GM12892 (cell line): ENCODE measurements at regions not wholly inside any gene's neighbourhood (a gene's known extent, or its start where the extent isn't known, plus 50 kb on each side); places are given as distances from the start of the nearest gene placed in this dataset.

Experiments used
- DNase-seq: peaks from one replicate; pipeline ENCODE4 v3.0.0; 2011; ENCODE audit not compliant: insufficient read length
- FAIRE-seq: peaks from 2 replicates; lab custom pipeline; 2011; peaks lifted over from hg19 to GRCh38; lab: Jason Lieb, UNC
- POLR2A ChIP-seq: IDR thresholded peaks from 2 replicates; pipeline ENCODE4 v1.6.1; 2011; ENCODE audit warnings: low read depth, low read length, control low read depth
- POLR2AphosphoS5 ChIP-seq: IDR thresholded peaks from 2 replicates; pipeline ENCODE4 v1.6.1; 2011; ENCODE audit warnings: low read depth, low read length, control low read depth
- TAF1 ChIP-seq: IDR thresholded peaks from 2 replicates; pipeline ENCODE4 v1.6.1; 2011; ENCODE audit warnings: low read depth, mild to moderate bottlenecking, control low read depth, low read length, borderline replicate concordance

GRCh38 chr5:3000631-3001030, 249.2 kb upstream of the IRX2 start:
- TF ChIP-seq POLR2AphosphoS5 (no peak), TAF1 (no peak), POLR2A (no peak)
- FAIRE-seq (no peak), DNase-seq (no peak)

GRCh38 chr5:2999926-3000325, 248.4 kb upstream of the IRX2 start:
- no peak for TF ChIP-seq TAF1
- no peak for TF ChIP-seq POLR2A
- no peak for TF ChIP-seq POLR2AphosphoS5
- FAIRE-seq (no peak), DNase-seq (no peak)

GRCh38 chr5:2998106-2998505, 246.6 kb upstream of the IRX2 start:
- no peak for DNase-seq
- FAIRE-seq, result no peak
- TF ChIP-seq POLR2A (no peak), POLR2AphosphoS5 (no peak), TAF1 (no peak)

GRCh38 chr5:2997179-2997578, 245.7 kb upstream of the IRX2 start:
- no peak for FAIRE-seq
- TF ChIP-seq POLR2AphosphoS5, result no peak
- no peak for TF ChIP-seq TAF1
- TF ChIP-seq POLR2A, result no peak
- DNase-seq, result no peak

GRCh38 chr5:2996687-2997086, 245.2 kb upstream of the IRX2 start:
- DNase-seq (no peak), FAIRE-seq (no peak)
- TF ChIP-seq TAF1 (no peak), POLR2A (no peak), POLR2AphosphoS5 (no peak)

GRCh38 chr5:2996248-2996647, 244.8 kb upstream of the IRX2 start:
- DNase-seq (no peak), FAIRE-seq (no peak)
- TF ChIP-seq TAF1 (no peak), POLR2AphosphoS5 (no peak)

GRCh38 chr5:2995667-2996066, 244.2 kb upstream of the IRX2 start:
- FAIRE-seq (no peak), DNase-seq (no peak)
- TF ChIP-seq TAF1, result no peak
- no peak for TF ChIP-seq POLR2A
- TF ChIP-seq POLR2AphosphoS5, result no peak

GRCh38 chr5:2995035-2995434, 243.6 kb upstream of the IRX2 start:
- DNase-seq (no peak), FAIRE-seq (no peak)
- TF ChIP-seq POLR2A (no peak), TAF1 (no peak), POLR2AphosphoS5 (no peak)

- no peak for TF ChIP-seq POLR2AphosphoS5
- no peak for TF ChIP-seq TAF1
- TF ChIP-seq POLR2A, result no peak
- DNase-seq (no peak), FAIRE-seq (no peak)
These were observed 242.3 kb upstream of the IRX2 start for GRCh38 chr5:2993771-2994170.

- TF ChIP-seq POLR2A, result no peak
- no peak for TF ChIP-seq TAF1
- no peak for TF ChIP-seq POLR2AphosphoS5
- DNase-seq (no peak), FAIRE-seq (no peak)
These were observed 241.8 kb upstream of the IRX2 start for GRCh38 chr5:2993301-2993700.

- DNase-seq, result no peak
- TF ChIP-seq TAF1, result no peak
- no peak for TF ChIP-seq POLR2AphosphoS5
- TF ChIP-seq POLR2A, result no peak
- FAIRE-seq, result no peak
These were observed 241.3 kb upstream of the IRX2 start for GRCh38 chr5:2992806-2993205.

- FAIRE-seq, result no peak
- no peak for DNase-seq
- TF ChIP-seq TAF1, result no peak
- TF ChIP-seq POLR2A, result no peak
- no peak for TF ChIP-seq POLR2AphosphoS5
These were observed 240.4 kb upstream of the IRX2 start for GRCh38 chr5:2991884-2992283.

GRCh38 chr5:2989517-2989916, 238.0 kb upstream of the IRX2 start:
- TF ChIP-seq POLR2A (no peak), TAF1 (no peak), POLR2AphosphoS5 (no peak)
- DNase-seq, result no peak
- no peak for FAIRE-seq
